AG04449 (cell line): ENCODE measurements at regions not wholly inside any gene's neighbourhood (a gene's known extent, or its start where the extent isn't known, plus 50 kb on each side); places are given as distances from the start of the nearest gene placed in this dataset.

ENCODE experiments used
- CTCF ChIA-PET: fragments of 350-600 bp; formaldehyde crosslinking; extraction: SDS; loops from one replicate; lab custom pipeline; 2021; ENCODE audit warnings: antibody characterized with exemption; lab: Yijun Ruan, JAX
- POLR2A ChIA-PET: fragments of 400-600, 350-600 bp; formaldehyde crosslinking; extraction: SDS; loops from one replicate; lab custom pipeline; 2020; ENCODE audit warnings: antibody characterized with exemption, inconsistent platforms; lab: Yijun Ruan, JAX
- DNase-seq: peaks from one replicate; pipeline ENCODE4 v3.0.0-alpha.2; 2010; ENCODE audit warnings: low read depth, low spot score
- H3K4me3 ChIP-seq: 2 replicates; pipeline ENCODE4 v1.5.1; 2011; ENCODE audit warnings: low read depth, mild to moderate bottlenecking, control low read depth, low read length
- TF ChIP-seq, protein P1 (sequence below): IDR thresholded peaks from one replicate; pipeline ENCODE4 v1.5.1; 2011; ENCODE audit warnings: mild to moderate bottlenecking, moderate library complexity, low read length, control low read depth, inconsistent platforms; ENCODE audit not compliant: insufficient read depth; ENCODE audit errors: missing control alignments

DNA sequence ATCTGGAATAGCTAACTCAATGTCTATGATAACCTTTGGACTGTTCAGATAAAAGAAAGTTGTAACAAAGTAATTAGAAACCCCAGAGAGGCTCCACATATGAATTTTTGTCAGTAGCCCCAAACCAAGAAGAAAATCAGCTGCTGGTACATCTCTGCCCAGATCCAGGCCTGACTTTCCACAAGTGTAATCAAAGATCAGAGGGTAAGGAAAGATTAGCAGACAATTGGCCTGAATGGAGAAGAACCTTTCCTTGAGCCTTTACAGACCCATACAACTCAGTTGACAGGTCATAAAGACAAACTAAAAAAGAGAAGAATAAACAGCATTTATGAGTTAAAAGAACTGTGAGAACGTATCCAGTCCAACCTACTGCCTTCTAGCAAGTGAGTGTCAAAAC is 366.7 kb upstream of the PKN2 start:
- CTCF ChIA-PET, result interaction anchor here (1.1 kb wide), 1 partner anchor 10 kb away, joined by 3 read pairs; no protein-coding TSS in a partner anchor
- no peak for DNase-seq
- H3K4me3 ChIP-seq, result no peak overlapping the region
- POLR2A ChIA-PET, result no interaction called here
- TF ChIP-seq, protein P1, sequence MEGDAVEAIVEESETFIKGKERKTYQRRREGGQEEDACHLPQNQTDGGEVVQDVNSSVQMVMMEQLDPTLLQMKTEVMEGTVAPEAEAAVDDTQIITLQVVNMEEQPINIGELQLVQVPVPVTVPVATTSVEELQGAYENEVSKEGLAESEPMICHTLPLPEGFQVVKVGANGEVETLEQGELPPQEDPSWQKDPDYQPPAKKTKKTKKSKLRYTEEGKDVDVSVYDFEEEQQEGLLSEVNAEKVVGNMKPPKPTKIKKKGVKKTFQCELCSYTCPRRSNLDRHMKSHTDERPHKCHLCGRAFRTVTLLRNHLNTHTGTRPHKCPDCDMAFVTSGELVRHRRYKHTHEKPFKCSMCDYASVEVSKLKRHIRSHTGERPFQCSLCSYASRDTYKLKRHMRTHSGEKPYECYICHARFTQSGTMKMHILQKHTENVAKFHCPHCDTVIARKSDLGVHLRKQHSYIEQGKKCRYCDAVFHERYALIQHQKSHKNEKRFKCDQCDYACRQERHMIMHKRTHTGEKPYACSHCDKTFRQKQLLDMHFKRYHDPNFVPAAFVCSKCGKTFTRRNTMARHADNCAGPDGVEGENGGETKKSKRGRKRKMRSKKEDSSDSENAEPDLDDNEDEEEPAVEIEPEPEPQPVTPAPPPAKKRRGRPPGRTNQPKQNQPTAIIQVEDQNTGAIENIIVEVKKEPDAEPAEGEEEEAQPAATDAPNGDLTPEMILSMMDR, result no peak

DNA sequence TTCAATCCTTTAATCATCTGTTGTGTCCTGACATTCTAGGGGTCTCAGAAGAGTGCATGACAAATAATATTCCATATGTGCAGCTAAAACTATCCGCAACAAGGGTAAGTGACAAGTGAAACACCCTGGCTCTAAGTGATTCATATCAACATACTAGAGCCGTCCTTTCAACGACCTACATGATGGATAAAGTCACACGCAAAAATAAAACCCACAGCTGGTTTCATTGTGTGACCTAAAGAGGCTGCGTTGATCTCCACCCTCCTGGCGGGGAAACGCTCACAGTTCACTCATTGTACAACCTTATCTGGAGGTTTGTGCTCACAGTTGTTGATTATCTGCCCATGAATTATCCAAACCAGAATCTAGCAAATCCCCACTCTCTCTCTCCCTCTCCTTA is 365.3 kb upstream of the PKN2 start:
- no peak for DNase-seq
- ChIA-PET CTCF (interaction anchor here (0.7 to 1.1 kb wide), 2 partner anchors 9 to 1210 kb away, joined by 3 read pairs; no protein-coding TSS in a partner anchor), POLR2A (interaction anchor here (0.6 kb wide), 1 partner anchor 10 kb away, joined by 3 read pairs; no protein-coding TSS in a partner anchor)
- no peak overlapping the region for H3K4me3 ChIP-seq
- TF ChIP-seq, protein P1, result no peak

DNA sequence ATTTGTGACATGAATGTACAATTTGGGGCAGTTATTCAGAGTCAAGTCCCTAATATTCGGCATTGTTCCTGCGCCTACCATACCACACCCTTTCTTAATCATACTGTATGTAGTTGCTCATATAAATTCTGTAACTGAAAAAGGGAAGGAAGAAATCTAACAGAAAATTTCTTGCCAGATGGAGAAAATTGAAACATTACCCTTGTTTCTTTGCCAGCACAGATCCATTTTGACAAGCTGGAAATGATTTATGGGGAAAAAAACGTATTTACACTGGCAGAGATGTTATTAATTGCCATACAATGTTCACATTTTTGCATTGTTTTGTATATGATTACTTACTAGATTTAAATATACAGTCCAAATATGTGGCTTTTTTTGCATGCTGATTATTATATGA is 363.8 kb upstream of the PKN2 start:
- DNase-seq, result no peak
- ChIA-PET POLR2A (no interaction called here), CTCF (no interaction called here)
- TF ChIP-seq, protein P1, result no peak
- H3K4me3 ChIP-seq, result no peak overlapping the region

DNA sequence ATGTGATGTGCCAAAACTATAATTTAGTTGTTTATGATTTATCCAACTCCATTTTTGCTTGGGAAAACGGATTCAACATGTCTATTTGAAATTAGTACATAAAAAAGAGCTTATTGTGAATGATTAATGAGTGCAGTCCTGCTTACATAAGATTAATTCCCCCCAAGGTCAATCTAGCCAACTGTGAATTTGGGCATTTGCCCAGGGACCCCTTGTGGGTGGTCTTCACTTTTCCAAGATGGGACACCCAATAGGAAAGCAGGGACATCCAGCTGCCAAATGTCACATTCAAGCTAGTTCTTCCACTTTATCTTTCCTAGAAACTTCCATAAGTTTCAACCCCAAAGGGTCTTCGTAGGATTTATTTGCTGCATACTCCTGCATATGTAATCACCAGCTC is 362.4 kb upstream of the PKN2 start:
- TF ChIP-seq, protein P1, result no peak
- no peak overlapping the region for H3K4me3 ChIP-seq
- ChIA-PET CTCF (no interaction called here), POLR2A (no interaction called here)
- DNase-seq, result no peak

DNA sequence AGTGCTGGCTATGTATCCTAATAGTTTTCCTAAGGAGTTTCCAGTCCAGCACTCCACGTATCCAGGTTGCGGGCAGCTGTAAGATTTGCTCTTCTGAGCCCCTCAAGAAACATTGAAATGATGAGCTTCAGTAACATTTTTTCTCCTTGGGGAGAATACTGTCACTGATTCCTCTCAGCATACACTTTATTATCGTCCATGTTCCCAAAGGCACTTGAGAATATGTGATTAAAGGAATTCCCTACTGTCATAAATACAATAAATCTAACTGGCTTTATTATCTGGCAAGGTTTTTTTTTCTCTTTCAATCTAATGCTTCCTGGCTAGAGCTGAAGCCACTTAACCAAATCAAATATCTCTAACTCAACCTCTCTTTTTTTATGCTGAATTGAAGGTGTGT is 359.2 kb upstream of the PKN2 start:
- H3K4me3 ChIP-seq, result no peak overlapping the region
- TF ChIP-seq, protein P1, result no peak
- CTCF ChIA-PET, result no interaction called here
- POLR2A ChIA-PET, result no interaction called here
- no peak for DNase-seq

DNA sequence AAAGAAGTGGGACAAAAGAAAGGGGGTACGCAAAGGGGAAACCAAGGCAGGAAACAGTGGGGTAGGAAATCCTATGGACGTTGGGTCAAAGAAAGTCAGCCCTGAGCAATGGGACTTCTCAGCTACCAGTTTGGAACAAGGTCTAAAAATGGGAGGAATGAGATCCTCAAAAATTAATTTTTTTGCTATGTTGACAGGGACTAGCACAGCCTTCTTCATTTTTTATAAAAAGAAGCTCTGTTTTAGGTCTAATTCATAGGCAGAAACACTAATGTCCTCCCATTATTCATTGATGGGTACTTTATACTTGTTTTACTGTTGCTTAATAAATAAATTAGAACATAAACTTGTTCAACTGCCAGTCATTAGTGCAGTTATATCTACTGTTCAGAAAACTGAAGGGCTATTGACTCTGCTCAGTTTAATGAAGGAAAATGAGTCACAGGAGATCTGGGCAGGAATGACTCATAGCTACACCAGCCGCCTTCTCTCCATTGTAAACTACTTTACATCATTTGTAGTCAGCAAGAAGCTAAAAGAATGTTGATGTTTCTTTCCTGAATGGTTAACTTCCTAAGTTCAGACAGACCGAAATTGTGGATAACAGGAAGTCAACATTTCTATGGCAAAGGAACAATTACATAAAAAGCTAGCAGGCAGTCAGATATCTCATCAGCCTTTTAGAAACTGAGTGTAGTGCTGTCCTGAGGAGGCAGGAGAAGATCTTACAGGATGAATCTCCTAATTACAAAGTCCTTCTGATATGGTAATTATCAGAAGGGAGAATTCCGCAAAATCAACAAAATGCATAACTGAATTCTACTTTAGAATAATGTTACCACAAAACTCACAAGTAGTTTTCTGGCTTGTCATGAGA is 356.4 kb upstream of the PKN2 start:
- CTCF ChIA-PET, result interaction anchor here (1.1 to 1.5 kb wide), 2 partner anchors 9 to 11 kb away, joined by 3 to 4 read pairs; no protein-coding TSS in a partner anchor
- TF ChIP-seq, protein P1, result no peak
- POLR2A ChIA-PET, result interaction anchor here (0.7 kb wide), 1 partner anchor 855 kb away, joined by 3 read pairs; no protein-coding TSS in a partner anchor
- DNase-seq, result peak; percentile 79
- no peak overlapping the region for H3K4me3 ChIP-seq
